MCF 10A (cell line): ENCODE measurements at regions not wholly inside any gene's neighbourhood (a gene's known extent, or its start where the extent isn't known, plus 50 kb on each side); places are given as distances from the start of the nearest gene placed in this dataset.

Source experiments
- BruUV-seq: library from RNA; stranded (reverse); fragments of 400-500 nt; replicated peaks from 2 replicates; lab custom pipeline; 2021; lab: Mats Ljungman, UMichigan
- CTCF ChIA-PET: fragments of 300-600 bp; sonication (Branson Sonifier 250); formaldehyde crosslinking; extraction: SDS; loops from one replicate; lab custom pipeline; 2021; ENCODE audit warnings: antibody characterized with exemption, inconsistent platforms; lab: Yijun Ruan, JAX
- POLR2A ChIA-PET: fragments of 300-600, 350-650 bp; sonication (Branson Sonifier 250); formaldehyde crosslinking; extraction: SDS; loops from one replicate; lab custom pipeline; 2020; ENCODE audit warnings: antibody characterized with exemption, inconsistent platforms; lab: Yijun Ruan, JAX
- DNase-seq: peaks from one replicate; pipeline ENCODE4 v3.0.0-alpha.2; 2018; ENCODE audit not compliant: unreplicated experiment
- H3K27ac Mint-ChIP-seq: one replicate; pipeline ENCODE4 v1.8.0; 2022; ENCODE audit warnings: mild to moderate bottlenecking, low read depth, mixed read lengths; ENCODE audit not compliant: unreplicated experiment
- H3K27me3 Mint-ChIP-seq: one replicate; pipeline ENCODE4 v1.8.0; 2022; ENCODE audit warnings: mixed read lengths; ENCODE audit not compliant: insufficient read depth, unreplicated experiment
- H3K36me3 Mint-ChIP-seq: one replicate; pipeline ENCODE4 v1.8.0; 2022; ENCODE audit warnings: mild to moderate bottlenecking, moderate library complexity, mixed read lengths; ENCODE audit not compliant: insufficient read depth, unreplicated experiment
- H3K4me1 Mint-ChIP-seq: one replicate; pipeline ENCODE4 v1.8.0; 2022; ENCODE audit warnings: mixed read lengths; ENCODE audit not compliant: insufficient read depth, unreplicated experiment
- H3K4me3 Mint-ChIP-seq: one replicate; pipeline ENCODE4 v1.8.0; 2022; ENCODE audit warnings: mild to moderate bottlenecking, moderate library complexity, mixed read lengths; ENCODE audit not compliant: unreplicated experiment
- H3K9me3 Mint-ChIP-seq: one replicate; pipeline ENCODE4 v1.8.0; 2022; ENCODE audit warnings: mixed read lengths; ENCODE audit not compliant: unreplicated experiment
- intact Hi-C: fragments of 100-400 bp; cut with micrococcal nuclease; formaldehyde crosslinking; loops from 2 replicates; pipeline ENCODE4 v1.14.1; 2022
- TF ChIP-seq, protein P1 (sequence below): fragments of 200-600 bp; IDR thresholded peaks from one replicate; pipeline ENCODE4 v1.8.0; 2022; ENCODE audit warnings: antibody characterized with exemption, mild to moderate bottlenecking; ENCODE audit not compliant: unreplicated experiment

GRCh38 chr3:111471831-111472230 lies 70.2 kb upstream of the CD96 start:
- Mint-ChIP-seq H3K4me1 (no peaks in the 10 kb centered on the region), H3K9me3 (no peaks in the 10 kb centered on the region), H3K27me3 (no peaks in the 10 kb centered on the region), H3K27ac (no peak overlapping the region), H3K36me3 (no peaks in the 10 kb centered on the region), H3K4me3 (no peak overlapping the region)
- ChIA-PET CTCF (interaction anchor here (0.5 kb wide), 1 partner anchor 332 kb away, joined by 3 read pairs; no protein-coding TSS in a partner anchor), POLR2A (no interaction called here)
- no TSS peak for BruUV-seq
- intact Hi-C loops: no loop called here
- no peak for DNase-seq
- TF ChIP-seq, protein P1, sequence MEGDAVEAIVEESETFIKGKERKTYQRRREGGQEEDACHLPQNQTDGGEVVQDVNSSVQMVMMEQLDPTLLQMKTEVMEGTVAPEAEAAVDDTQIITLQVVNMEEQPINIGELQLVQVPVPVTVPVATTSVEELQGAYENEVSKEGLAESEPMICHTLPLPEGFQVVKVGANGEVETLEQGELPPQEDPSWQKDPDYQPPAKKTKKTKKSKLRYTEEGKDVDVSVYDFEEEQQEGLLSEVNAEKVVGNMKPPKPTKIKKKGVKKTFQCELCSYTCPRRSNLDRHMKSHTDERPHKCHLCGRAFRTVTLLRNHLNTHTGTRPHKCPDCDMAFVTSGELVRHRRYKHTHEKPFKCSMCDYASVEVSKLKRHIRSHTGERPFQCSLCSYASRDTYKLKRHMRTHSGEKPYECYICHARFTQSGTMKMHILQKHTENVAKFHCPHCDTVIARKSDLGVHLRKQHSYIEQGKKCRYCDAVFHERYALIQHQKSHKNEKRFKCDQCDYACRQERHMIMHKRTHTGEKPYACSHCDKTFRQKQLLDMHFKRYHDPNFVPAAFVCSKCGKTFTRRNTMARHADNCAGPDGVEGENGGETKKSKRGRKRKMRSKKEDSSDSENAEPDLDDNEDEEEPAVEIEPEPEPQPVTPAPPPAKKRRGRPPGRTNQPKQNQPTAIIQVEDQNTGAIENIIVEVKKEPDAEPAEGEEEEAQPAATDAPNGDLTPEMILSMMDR: no peak

GRCh38 chr3:111472556-111472955 lies 69.4 kb upstream of the CD96 start:
- no peak overlapping the region for H3K27ac Mint-ChIP-seq
- DNase-seq: no peak
- POLR2A ChIA-PET: interaction anchor here (0.9 kb wide), 1 partner anchor 8 kb away, joined by 3 read pairs; no protein-coding TSS in a partner anchor

GRCh38 chr3:111473550-111473949 lies 68.4 kb upstream of the CD96 start:
- Mint-ChIP-seq H3K27me3 (no peaks in the 10 kb centered on the region), H3K9me3 (no peaks in the 10 kb centered on the region), H3K4me3 (no peak overlapping the region), H3K27ac (no peak overlapping the region), H3K36me3 (no peaks in the 10 kb centered on the region), H3K4me1 (no peaks in the 10 kb centered on the region)
- DNase-seq: no peak
- ChIA-PET CTCF (interaction anchor here (0.6 kb wide), 1 partner anchor 305 kb away, joined by 3 read pairs; no protein-coding TSS in a partner anchor), POLR2A (no interaction called here)
- BruUV-seq: no TSS peak
- intact Hi-C loops: no loop called here
- TF ChIP-seq, protein P1: no peak

More at GRCh38 chr3:111472556-111472955, 69.4 kb upstream of the CD96 start:
- no TSS peak for BruUV-seq
- intact Hi-C loops: no loop called here
- H3K27me3 Mint-ChIP-seq: no peaks in the 10 kb centered on the region
- CTCF ChIA-PET: no interaction called here
- H3K9me3 Mint-ChIP-seq: no peaks in the 10 kb centered on the region
- no peaks in the 10 kb centered on the region for H3K4me1 Mint-ChIP-seq
- no peak overlapping the region for H3K4me3 Mint-ChIP-seq
- TF ChIP-seq, protein P1: no peak
- H3K36me3 Mint-ChIP-seq: no peaks in the 10 kb centered on the region

DNA sequence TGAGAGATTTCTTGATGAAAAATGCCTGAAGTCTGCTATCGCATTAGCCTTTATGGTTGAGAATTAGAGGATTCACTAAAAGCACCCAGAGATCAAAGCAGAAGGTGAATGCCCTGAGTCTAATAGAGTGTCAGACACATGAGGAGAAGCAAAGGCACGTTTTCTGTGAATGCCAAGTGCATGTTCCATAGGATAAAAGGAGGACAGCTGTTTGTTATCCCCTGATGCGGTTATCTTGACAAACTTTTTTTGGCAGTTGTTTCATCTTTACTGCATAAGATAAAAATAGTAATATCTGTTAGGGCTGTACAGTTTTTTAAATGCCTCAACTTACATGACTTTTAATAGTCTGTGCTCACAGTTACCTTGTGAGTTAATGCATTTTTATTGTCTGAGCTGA lies 65.3 kb upstream of the CD96 start:
- DNase-seq: no peak
- Mint-ChIP-seq H3K27me3 (no peaks in the 10 kb centered on the region), H3K4me3 (no peak overlapping the region), H3K36me3 (no peaks in the 10 kb centered on the region), H3K9me3 (no peaks in the 10 kb centered on the region), H3K27ac (no peak overlapping the region), H3K4me1 (no peaks in the 10 kb centered on the region)
- ChIA-PET CTCF (no interaction called here), POLR2A (no interaction called here)
- intact Hi-C loops: no loop called here
- TF ChIP-seq, protein P1: no peak
- BruUV-seq: no TSS peak
